Mesenteric fat pad (tissue), 1 donor: ENCODE measurements at regions not wholly inside any gene's neighbourhood (a gene's known extent, or its start where the extent isn't known, plus 50 kb on each side); places are given as distances from the start of the nearest gene placed in this dataset.

Source experiments
- DNase-seq: peaks from one replicate; pipeline ENCODE4 v3.0.0-alpha.2; 2020; ENCODE audit warnings: low spot score
- donor health status: DM: yes; HTN: yes; CAD: no.

DNA sequence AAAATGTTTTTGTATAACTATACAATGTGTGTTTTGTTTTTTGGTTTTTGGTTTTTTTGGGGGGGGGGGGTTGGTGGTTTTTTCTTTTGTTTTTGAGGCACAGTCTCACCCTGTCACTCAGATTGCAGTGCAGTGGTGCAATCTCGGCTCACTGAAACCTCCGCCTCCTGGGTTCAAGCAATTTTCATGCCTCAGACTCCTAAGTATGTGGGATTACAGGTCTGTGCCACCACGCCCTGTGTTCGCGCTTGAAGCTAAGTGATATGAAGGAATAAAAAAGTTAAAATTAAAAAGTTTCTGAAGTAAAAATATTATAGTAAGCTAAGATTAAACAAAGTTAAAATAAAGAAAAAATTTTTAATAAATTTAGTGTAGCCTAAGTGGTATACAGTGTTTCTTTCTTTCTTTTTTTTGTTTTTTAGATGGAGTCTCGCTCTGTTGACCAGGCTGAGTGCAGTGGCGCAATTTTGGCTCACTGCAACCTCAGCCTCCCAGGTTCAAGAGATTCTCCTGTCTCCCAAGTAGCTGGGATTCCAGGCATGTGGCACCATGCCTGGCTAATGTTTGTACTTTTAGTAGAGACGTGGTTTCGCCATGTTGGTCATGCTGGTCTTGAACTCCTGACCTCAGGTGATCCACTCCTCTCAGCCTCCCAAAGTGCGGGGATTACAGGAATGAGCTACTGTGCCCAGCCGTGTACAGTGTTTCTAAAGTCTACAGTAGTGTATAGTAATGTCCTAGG is 53.9 kb upstream of the TEX55 start:
- DNase-seq, result peak; percentile 67

DNA sequence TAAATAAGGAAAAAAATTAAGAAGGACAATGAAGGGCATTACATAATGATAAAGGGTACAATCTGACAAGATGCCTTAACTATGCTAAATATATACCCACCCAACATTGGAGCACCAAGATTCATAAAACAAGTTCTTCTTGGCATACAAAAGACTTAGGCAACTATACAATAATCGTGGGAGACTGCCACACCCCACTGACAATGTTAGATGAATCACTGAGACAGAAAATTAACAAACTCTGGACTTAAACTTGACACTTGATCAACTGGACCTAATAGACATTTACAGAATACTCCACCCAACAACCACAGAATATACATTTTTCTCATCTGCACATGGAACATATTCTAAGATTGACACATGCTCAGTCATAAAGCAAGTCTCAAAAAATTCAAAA is 53.2 kb upstream of the IGSF11 start:
- no peak for DNase-seq

DNA sequence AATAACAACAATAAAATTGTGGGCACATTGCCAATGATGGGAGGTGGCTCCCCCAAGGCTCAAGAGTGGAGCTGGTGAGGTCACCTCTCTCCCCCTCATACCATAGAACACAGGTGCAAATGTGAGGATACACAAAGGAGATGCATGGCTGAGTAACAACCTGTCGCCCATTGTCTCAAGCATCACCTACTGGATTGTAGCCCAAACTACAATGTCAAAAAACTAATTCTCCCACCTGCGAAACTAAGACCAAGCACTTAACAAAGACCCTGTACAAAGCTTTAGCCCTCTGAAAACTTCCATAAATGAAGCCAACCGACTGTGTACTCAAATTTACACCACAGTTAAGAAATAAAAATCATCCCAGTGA is 50.4 kb upstream of the IGSF11 start:
- DNase-seq, result no peak

DNA sequence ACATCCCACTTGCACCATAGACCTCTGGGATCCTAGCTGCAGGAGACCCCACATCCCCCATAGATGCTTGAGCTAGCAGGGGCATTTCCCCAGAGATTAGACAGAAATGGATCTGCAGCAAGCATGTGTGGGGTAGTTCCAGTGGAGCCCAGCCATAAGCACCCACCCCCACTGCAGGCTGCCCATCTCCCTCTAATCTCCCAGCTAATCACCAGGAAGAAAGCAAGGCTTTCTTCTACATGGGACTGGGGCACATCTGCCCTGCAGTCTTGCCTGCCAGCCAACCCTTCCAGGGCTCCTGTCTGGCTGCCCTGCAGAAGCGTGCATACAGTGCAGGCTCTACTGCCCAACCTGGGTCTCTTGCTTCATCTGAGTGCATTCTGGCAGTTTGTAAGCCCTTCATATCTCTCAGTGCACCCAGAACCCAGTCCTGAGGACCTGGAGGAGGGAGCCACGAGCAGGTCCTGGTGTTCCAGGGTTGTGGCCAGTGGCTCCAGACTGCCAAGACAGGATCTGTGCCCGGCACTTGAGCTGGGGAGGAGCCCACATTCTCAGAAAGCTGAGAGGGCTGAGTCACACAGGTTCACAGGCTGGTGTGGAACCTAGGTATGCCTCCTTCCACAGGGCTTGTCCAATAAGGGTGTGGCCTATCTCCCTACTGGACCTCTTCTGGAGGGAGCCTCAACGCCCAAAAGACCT is 49.9 kb upstream of the IGSF11 start:
- DNase-seq, result peak; percentile 65
